Neural cell (in vitro differentiated cells): ENCODE measurements at regions not wholly inside any gene's neighbourhood (a gene's known extent, or its start where the extent isn't known, plus 50 kb on each side); places are given as distances from the start of the nearest gene placed in this dataset.

Experiments
- CTCF ChIP-seq: fragments of 450-650 bp; IDR thresholded peaks from 2 replicates; pipeline ENCODE4 v1.5.1; 2014; ENCODE audit warnings: antibody characterized with exemption, mild to moderate bottlenecking, moderate library complexity; ENCODE audit not compliant: poor library complexity, severe bottlenecking
- EP300 ChIP-seq: fragments of 450-650 bp; conservative IDR thresholded peaks from 2 replicates; pipeline ENCODE4 v1.6.1; 2014; ENCODE audit warnings: antibody characterized with exemption, mild to moderate bottlenecking, moderate library complexity; ENCODE audit not compliant: poor library complexity, severe bottlenecking

- TF ChIP-seq CTCF (no peak), EP300 (no peak)
These were observed 145.5 kb upstream of the ITGA6 start for GRCh38 chr2:172281648-172282570.
